Liver (tissue), 8 donors: ENCODE measurements at regions not wholly inside any gene's neighbourhood (a gene's known extent, or its start where the extent isn't known, plus 50 kb on each side); places are given as distances from the start of the nearest gene placed in this dataset.

ENCODE experiments used
- DNase-seq: peaks from one replicate; pipeline ENCODE4 v3.0.0-alpha.2; 2017; ENCODE audit warnings: low spot score
- H3K27ac ChIP-seq, 2 donors: one replicate each; pipeline ENCODE4 v1.7.0; 2013; ENCODE audit warnings: inconsistent platforms in 2 of 2, low read length in 2 of 2, control low read depth in 1 of 2, low read depth in 1 of 2, mild to moderate bottlenecking in 1 of 2
- H3K27me3 ChIP-seq, 4 donors: one replicate each; pipeline versions ENCODE4 v1.6.1 to v1.7.0; 2013; ENCODE audit warnings: low read length in 3 of 4, inconsistent platforms in 1 of 4, mild to moderate bottlenecking in 1 of 4, moderate library complexity in 1 of 4; ENCODE audit not compliant: control insufficient read depth in 4 of 4, insufficient read depth in 4 of 4
- H3K36me3 ChIP-seq, 4 donors: one replicate each; pipeline versions ENCODE4 v1.6.1 to v1.7.0; 2013; ENCODE audit warnings: low read length in 3 of 4, mild to moderate bottlenecking in 3 of 4, low read depth in 1 of 4, moderate library complexity in 1 of 4; ENCODE audit not compliant: control insufficient read depth in 4 of 4, insufficient read depth in 3 of 4
- H3K4me1 ChIP-seq, 4 donors: one replicate each; pipeline versions ENCODE4 v1.6.1 to v1.7.0; 2013; ENCODE audit warnings: low read length in 3 of 4, mild to moderate bottlenecking in 3 of 4, moderate library complexity in 1 of 4; ENCODE audit not compliant: control insufficient read depth in 4 of 4, insufficient read depth in 4 of 4
- H3K4me3 ChIP-seq, 3 donors: one replicate each; pipeline versions ENCODE4 v1.6.1 to v1.7.0; 2013; ENCODE audit warnings: low read length in 3 of 3, control low read depth in 1 of 3, low read depth in 1 of 3, mild to moderate bottlenecking in 1 of 3
- H3K9ac ChIP-seq, 2 donors: one replicate each; pipeline ENCODE4 v1.7.0; 2013; ENCODE audit warnings: low read length in 2 of 2, mild to moderate bottlenecking in 2 of 2, moderate library complexity in 2 of 2, control low read depth in 1 of 2, low read depth in 1 of 2
- H3K9me3 ChIP-seq, 4 donors: one replicate each; pipeline versions ENCODE4 v1.6.1 to v1.7.0; 2013; ENCODE audit warnings: low read length in 3 of 4; ENCODE audit not compliant: control insufficient read depth in 4 of 4
- CTCF ChIP-seq: fragments of 150-350 bp; IDR thresholded peaks from 2 replicates; pipeline ENCODE4 v1.5.1; 2017; ENCODE audit warnings: improper control_type of control experiment, low read depth, low read length; ENCODE audit not compliant: missing input control
- EGR1 ChIP-seq, 2 donors: IDR thresholded peaks; 2 replicates each; pipeline ENCODE4 v1.6.1; 2016 to 2018; ENCODE audit warnings: antibody characterized with exemption in 2 of 2, low read depth in 2 of 2
- FOXA1 ChIP-seq: IDR thresholded peaks from 2 replicates; pipeline ENCODE4 v1.6.1; 2016; ENCODE audit warnings: antibody characterized with exemption
- FOXA2 ChIP-seq: IDR thresholded peaks from 2 replicates; pipeline ENCODE4 v1.6.1; 2016; ENCODE audit warnings: antibody characterized with exemption
- GABPA ChIP-seq, 2 donors: IDR thresholded peaks in 1 of 2; conservative IDR thresholded peaks in 1 of 2; 2 replicates each; pipeline ENCODE4 v1.6.1; 2016; ENCODE audit warnings: antibody characterized with exemption in 2 of 2, mild to moderate bottlenecking in 1 of 2, moderate library complexity in 1 of 2
- HNF4A ChIP-seq, 2 donors: conservative IDR thresholded peaks; 2 replicates each; pipeline ENCODE4 v1.6.1; 2016; ENCODE audit warnings: antibody characterized with exemption in 2 of 2, mild to moderate bottlenecking in 2 of 2
- HNF4G ChIP-seq: IDR thresholded peaks from 2 replicates; pipeline ENCODE4 v1.6.1; 2016; ENCODE audit warnings: antibody characterized with exemption
- JUND ChIP-seq, 2 donors: IDR thresholded peaks; 2 replicates each; pipeline ENCODE4 v1.6.1; 2016; ENCODE audit warnings: antibody characterized with exemption in 2 of 2
- MAX ChIP-seq: IDR thresholded peaks from 2 replicates; pipeline ENCODE4 v1.6.1; 2016; ENCODE audit warnings: antibody characterized with exemption
- NR2F2 ChIP-seq: IDR thresholded peaks from 2 replicates; pipeline ENCODE4 v1.6.1; 2016; ENCODE audit warnings: antibody characterized with exemption
- RAD21 ChIP-seq, 2 donors: IDR thresholded peaks; 2 replicates each; pipeline ENCODE4 v1.6.1; 2016; ENCODE audit warnings: antibody characterized with exemption in 2 of 2, mild to moderate bottlenecking in 2 of 2
- REST ChIP-seq: IDR thresholded peaks from 2 replicates; pipeline ENCODE4 v1.6.1; 2016; ENCODE audit warnings: antibody characterized with exemption, mild to moderate bottlenecking
- RXRA ChIP-seq, 2 donors: IDR thresholded peaks; 2 replicates each; pipeline ENCODE4 v1.6.1; 2017 to 2018; ENCODE audit warnings: antibody characterized with exemption in 2 of 2, mild to moderate bottlenecking in 1 of 2
- SP1 ChIP-seq: IDR thresholded peaks from 2 replicates; pipeline ENCODE4 v1.6.1; 2018; ENCODE audit warnings: antibody characterized with exemption, mild to moderate bottlenecking
- TAF1 ChIP-seq: conservative IDR thresholded peaks from 2 replicates; pipeline ENCODE4 v1.6.1; 2016; ENCODE audit warnings: antibody characterized with exemption, mild to moderate bottlenecking
- YY1 ChIP-seq: IDR thresholded peaks from 2 replicates; pipeline ENCODE4 v1.6.1; 2016; ENCODE audit warnings: antibody characterized with exemption, mild to moderate bottlenecking
- WGBS: extraction: QIAGEN DNeasy Blood & Tissue Kit; methylation state at CpG from one replicate; pipeline ENCODE4 v1.1.7; 2013; 5-methylcytosine and 5-hydroxymethylcytosine counted together
- TF ChIP-seq, protein P1 (sequence below): IDR thresholded peaks from 2 replicates; pipeline ENCODE4 v1.6.1; 2016; ENCODE audit warnings: antibody characterized with exemption
- TF ChIP-seq, protein P2 (sequence below): IDR thresholded peaks from 2 replicates; pipeline ENCODE4 v1.6.1; 2016; ENCODE audit warnings: antibody characterized with exemption
- donor health status: healthy.
- donor health status: healthy.
- donor health status: healthy.
- donor health status: healthy.
- donor health status: healthy.

DNA sequence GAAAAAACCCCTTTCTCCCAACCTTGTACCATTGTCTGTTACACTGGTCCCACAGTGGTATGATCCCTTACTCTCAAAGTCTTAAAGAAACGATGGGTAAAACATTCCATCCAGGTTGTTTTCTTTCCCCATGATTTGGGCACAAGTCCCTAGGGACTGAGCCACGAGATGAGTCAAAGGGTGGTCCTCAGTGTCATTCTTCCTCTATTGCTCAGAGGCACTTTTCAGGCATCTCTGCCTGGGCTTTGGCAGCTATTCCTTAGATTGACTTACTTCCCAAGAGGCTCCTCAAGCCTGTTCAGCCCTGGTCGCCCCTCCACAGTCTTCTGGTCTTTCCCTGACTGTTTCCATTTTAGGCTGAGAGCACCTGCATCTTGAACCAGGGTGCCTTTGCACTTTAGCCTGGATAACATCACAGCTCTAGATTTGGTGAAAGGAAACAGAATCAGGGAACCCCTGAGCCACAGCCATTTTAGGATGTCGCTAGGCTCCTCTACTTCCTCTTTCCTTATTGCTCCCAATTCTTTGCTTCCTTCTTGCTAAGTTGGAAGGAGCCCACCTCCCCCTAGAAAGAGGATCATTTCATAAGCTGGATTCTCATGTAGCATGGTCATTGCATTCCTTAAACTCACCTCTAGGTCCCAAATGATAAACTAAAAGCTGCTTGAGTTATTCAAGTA is 131.0 kb upstream of the TPRG1 start:
- no peak overlapping the region for H3K27ac ChIP-seq
- H3K4me1 ChIP-seq = no peaks in the 10 kb centered on the region
- no peak overlapping the region for H3K9ac ChIP-seq
- H3K27me3 ChIP-seq = no peaks in the 10 kb centered on the region
- no peaks in the 10 kb centered on the region for H3K9me3 ChIP-seq
- DNase-seq = no peak
- WGBS = 73% methylated on average over 4 of the region's 4 CpGs
- peaks cover 0 to 6% (median 3%) of the 10 kb centered on the region in 4 donors for H3K36me3 ChIP-seq
- no peak overlapping the region for H3K4me3 ChIP-seq
- TF ChIP-seq NR2F2 = no peak
- TF ChIP-seq RAD21 (IDR thresholded peaks at IDR 0.05) = no peak
- no peak for TF ChIP-seq TAF1
- TF ChIP-seq FOXA1 = no peak
- TF ChIP-seq JUND (IDR thresholded peaks at IDR 0.05) = no peak
- TF ChIP-seq FOXA2 = no peak
- no peak for TF ChIP-seq EGR1 (IDR thresholded peaks at IDR 0.05; ENCODE audit: low read depth in 2 of 2)
- no peak for TF ChIP-seq MAX
- TF ChIP-seq, protein P1, sequence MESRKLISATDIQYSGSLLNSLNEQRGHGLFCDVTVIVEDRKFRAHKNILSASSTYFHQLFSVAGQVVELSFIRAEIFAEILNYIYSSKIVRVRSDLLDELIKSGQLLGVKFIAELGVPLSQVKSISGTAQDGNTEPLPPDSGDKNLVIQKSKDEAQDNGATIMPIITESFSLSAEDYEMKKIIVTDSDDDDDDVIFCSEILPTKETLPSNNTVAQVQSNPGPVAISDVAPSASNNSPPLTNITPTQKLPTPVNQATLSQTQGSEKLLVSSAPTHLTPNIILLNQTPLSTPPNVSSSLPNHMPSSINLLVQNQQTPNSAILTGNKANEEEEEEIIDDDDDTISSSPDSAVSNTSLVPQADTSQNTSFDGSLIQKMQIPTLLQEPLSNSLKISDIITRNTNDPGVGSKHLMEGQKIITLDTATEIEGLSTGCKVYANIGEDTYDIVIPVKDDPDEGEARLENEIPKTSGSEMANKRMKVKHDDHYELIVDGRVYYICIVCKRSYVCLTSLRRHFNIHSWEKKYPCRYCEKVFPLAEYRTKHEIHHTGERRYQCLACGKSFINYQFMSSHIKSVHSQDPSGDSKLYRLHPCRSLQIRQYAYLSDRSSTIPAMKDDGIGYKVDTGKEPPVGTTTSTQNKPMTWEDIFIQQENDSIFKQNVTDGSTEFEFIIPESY = no peak
- TF ChIP-seq CTCF = no peak
- no peak for TF ChIP-seq YY1
- TF ChIP-seq, protein P2, sequence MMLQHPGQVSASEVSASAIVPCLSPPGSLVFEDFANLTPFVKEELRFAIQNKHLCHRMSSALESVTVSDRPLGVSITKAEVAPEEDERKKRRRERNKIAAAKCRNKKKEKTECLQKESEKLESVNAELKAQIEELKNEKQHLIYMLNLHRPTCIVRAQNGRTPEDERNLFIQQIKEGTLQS = no peak
- TF ChIP-seq HNF4G = no peak
- no peak for TF ChIP-seq REST
- TF ChIP-seq RXRA (IDR thresholded peaks at IDR 0.05) = no peak
- no peak for TF ChIP-seq GABPA (IDR thresholded peaks at IDR 0.05 in 1 of 2, conservative IDR thresholded peaks at IDR 0.05 in 1 of 2)
- no peak for TF ChIP-seq SP1
- TF ChIP-seq HNF4A (conservative IDR thresholded peaks at IDR 0.05) = no peak
